ENCODE measurements at regions not wholly inside any gene's neighbourhood (a gene's known extent, or its start where the extent isn't known, plus 50 kb on each side); places are given as distances from the start of the nearest gene placed in this dataset.

DNA sequence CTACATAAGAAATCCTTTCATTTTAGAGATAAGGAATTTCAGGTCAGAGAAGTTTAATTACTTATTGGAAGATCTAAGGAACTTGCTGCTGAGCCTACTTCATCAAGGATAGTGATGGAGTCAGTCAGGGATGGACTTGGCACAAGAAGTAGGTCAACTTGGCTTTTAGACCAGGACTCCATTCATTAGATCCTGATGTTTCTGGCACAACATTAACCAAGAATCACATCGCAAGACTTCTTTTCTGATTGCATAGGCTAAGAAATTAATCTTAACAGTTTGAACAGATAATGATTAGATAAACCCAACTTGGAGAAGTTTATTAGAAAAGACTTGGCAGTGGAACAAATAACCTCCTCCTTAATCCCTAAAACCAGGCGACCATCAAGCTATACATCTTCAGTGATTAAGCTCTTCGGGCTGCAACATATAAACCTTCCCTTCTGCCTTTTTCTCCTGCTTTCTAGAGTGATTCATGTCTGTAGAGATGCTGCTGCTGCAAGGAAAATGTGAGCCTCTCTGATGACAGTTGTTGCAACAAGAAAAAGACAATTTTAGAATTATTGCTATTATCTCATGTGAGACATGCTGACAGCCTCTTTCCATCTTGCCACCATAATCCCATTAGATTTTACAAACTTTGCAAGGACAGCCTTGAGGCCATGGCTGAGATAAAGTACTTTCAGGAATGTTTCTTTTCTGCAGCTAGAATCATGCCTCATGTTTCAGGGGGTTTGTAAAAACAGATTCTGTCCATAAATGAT lies 207.9 kb upstream of the SLC27A6 start:
- no peak overlapping the region for H3K4me3 ChIP-seq (ENCODE audit: low read depth, low read length)
- DNase-seq (ENCODE audit: low read depth) = no peak
- TF ChIP-seq MYC (IDR thresholded peaks at IDR 0.05; ENCODE audit: low read depth, low read length) = no peak
- TF ChIP-seq POLR2A (IDR thresholded peaks at IDR 0.05; ENCODE audit: extremely low read depth, insufficient read length) = no peak
- TF ChIP-seq, protein P1, sequence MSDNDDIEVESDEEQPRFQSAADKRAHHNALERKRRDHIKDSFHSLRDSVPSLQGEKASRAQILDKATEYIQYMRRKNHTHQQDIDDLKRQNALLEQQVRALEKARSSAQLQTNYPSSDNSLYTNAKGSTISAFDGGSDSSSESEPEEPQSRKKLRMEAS (IDR thresholded peaks at IDR 0.05; ENCODE audit: low read depth, low read length) = no peak
- TF ChIP-seq, protein P2, sequence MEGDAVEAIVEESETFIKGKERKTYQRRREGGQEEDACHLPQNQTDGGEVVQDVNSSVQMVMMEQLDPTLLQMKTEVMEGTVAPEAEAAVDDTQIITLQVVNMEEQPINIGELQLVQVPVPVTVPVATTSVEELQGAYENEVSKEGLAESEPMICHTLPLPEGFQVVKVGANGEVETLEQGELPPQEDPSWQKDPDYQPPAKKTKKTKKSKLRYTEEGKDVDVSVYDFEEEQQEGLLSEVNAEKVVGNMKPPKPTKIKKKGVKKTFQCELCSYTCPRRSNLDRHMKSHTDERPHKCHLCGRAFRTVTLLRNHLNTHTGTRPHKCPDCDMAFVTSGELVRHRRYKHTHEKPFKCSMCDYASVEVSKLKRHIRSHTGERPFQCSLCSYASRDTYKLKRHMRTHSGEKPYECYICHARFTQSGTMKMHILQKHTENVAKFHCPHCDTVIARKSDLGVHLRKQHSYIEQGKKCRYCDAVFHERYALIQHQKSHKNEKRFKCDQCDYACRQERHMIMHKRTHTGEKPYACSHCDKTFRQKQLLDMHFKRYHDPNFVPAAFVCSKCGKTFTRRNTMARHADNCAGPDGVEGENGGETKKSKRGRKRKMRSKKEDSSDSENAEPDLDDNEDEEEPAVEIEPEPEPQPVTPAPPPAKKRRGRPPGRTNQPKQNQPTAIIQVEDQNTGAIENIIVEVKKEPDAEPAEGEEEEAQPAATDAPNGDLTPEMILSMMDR (IDR thresholded peaks at IDR 0.05; ENCODE audit: low read depth, low read length) = no peak

DNA sequence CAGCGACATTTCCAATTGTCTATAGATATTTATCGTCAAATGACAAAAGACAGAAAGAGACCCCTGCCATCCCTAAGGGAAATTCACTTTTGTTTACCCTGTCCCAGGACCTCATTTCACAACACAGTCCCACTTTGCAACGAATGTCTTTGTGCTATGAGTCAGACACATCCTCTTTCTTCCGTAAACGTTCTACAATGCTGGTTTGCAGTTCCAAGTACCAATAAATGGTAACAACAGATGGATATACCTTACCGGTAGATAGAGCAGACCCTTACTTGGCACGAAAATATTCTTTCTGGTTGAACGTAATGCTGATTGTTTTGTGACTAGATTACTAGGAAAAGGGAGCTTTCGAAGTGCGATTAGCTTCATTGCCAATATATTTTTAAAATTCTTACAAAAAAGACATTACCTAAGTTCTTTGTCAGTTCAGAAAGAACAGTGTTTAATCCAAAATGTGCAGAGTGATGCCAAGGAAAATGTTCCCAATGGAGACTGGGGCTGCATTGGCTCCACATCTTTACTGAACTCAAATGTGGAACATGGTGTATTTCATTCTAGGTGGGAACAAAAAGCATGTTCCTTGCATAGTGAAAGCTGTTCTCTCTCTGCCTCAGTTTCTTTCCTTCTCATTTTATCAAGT lies 202.5 kb upstream of the SLC27A6 start:
- DNase-seq (ENCODE audit: low read depth) = no peak
- H3K4me3 ChIP-seq (ENCODE audit: low read depth, low read length) = no peak overlapping the region
- TF ChIP-seq, protein P2 (IDR thresholded peaks at IDR 0.05; ENCODE audit: low read depth, low read length) = no peak
- TF ChIP-seq, protein P1 (IDR thresholded peaks at IDR 0.05; ENCODE audit: low read depth, low read length) = no peak
- TF ChIP-seq POLR2A (IDR thresholded peaks at IDR 0.05; ENCODE audit: extremely low read depth, insufficient read length) (no peak), MYC (IDR thresholded peaks at IDR 0.05; ENCODE audit: low read depth, low read length) (no peak)

DNA sequence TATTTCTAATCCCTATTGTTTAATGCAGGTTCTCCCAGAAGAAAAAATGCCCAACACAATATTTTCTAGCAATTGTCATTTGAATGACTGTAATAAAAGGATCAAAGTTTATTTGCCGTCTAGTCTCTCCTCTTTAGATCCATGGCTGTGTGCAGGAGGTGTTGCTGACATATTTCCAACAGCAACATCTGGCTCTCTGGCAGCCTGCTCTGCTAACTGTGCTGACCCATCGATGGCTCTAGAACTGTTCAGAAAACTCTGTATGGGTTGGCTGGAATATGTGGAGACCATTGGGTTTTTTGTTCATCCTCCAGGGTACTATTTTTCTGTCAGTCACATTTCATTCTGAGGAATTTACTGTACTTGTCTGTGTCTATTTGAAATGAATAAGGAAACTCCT lies 202.0 kb upstream of the SLC27A6 start:
- no peak overlapping the region for H3K4me3 ChIP-seq (ENCODE audit: low read depth, low read length)
- TF ChIP-seq MYC (IDR thresholded peaks at IDR 0.05; ENCODE audit: low read depth, low read length) = no peak
- TF ChIP-seq, protein P2 (IDR thresholded peaks at IDR 0.05; ENCODE audit: low read depth, low read length) = no peak

DNA sequence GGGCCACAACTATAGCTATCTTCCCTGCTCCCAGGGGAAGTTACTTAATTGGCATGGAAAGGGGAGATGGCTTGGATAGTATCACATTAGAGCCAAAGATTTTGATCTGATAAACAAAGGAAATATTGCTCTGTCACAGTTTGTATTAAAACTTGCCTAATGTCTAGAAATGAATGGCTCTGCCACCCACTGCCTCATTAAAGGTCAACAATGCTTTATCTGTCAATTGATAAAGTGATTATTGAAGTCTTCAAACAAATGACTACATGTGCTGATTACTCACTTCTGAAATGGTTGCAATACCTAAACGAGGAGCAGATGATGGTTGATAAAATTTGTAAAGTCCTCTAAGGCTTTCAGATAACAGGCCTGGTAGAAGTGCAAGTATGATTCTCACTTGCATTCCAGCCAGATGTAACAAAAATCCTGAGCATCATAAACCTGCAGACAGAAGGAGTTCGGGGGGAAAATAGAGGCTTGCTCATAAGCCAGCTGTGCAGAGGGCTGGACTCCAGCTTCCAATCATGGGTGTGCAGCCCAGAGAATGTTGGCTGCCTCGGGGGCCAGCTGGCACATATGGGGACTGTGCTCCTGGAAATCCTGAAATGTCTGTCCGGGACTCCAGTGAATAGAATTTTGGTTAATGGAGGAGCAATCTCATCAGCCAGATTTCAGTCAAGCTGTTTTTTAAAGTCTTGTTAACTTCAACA lies 200.5 kb upstream of the SLC27A6 start:
- no peak overlapping the region for H3K4me3 ChIP-seq (ENCODE audit: low read depth, low read length)
- no peak for DNase-seq (ENCODE audit: low read depth)
- TF ChIP-seq, protein P2 (IDR thresholded peaks at IDR 0.05; ENCODE audit: low read depth, low read length) = no peak
- no peak for TF ChIP-seq POLR2A (IDR thresholded peaks at IDR 0.05; ENCODE audit: extremely low read depth, insufficient read length)
- TF ChIP-seq, protein P1 (IDR thresholded peaks at IDR 0.05; ENCODE audit: low read depth, low read length) = no peak
- no peak for TF ChIP-seq MYC (IDR thresholded peaks at IDR 0.05; ENCODE audit: low read depth, low read length)

More for the DNA sequence above, 202.0 kb upstream of the SLC27A6 start:
- DNase-seq (ENCODE audit: low read depth) = no peak

DNA sequence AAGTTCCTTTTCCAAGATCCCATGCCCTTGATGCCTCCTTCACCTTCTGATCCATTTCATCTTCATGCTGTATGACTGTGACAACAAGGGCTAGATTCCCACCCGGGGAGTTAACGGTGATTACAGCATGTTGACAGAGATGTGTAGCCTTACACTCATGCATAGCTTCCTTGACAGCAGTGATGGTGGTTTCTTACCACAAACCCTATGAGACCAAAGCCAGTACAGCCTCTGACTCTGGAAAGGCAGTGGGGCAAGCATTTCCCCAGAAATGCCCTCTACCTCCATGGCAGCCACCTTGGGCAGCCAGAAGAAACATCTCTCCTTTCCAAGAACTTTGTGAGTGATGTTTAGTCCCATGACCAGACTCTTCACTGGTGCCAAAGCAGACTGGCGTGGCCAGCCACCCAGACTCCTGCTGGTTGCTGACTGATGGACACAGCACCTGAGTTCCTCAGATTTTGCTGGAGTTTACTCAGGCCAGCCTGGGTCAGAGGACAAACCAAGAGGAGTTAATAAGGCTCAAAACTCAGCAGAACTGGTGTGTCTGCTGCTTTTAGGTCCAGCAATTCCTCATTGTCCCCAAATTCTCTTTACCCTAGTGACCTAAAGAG lies 199.7 kb upstream of the SLC27A6 start:
- no peak for TF ChIP-seq POLR2A (IDR thresholded peaks at IDR 0.05; ENCODE audit: extremely low read depth, insufficient read length)
- TF ChIP-seq MYC (IDR thresholded peaks at IDR 0.05; ENCODE audit: low read depth, low read length) = no peak
- TF ChIP-seq, protein P2 (IDR thresholded peaks at IDR 0.05; ENCODE audit: low read depth, low read length) = no peak
- TF ChIP-seq, protein P1 (IDR thresholded peaks at IDR 0.05; ENCODE audit: low read depth, low read length) = no peak
- H3K4me3 ChIP-seq (ENCODE audit: low read depth, low read length) = no peak overlapping the region
- no peak for DNase-seq (ENCODE audit: low read depth)
